ENCODE measurements at regions not wholly inside any gene's neighbourhood (a gene's known extent, or its start where the extent isn't known, plus 50 kb on each side); places are given as distances from the start of the nearest gene placed in this dataset.

DNA sequence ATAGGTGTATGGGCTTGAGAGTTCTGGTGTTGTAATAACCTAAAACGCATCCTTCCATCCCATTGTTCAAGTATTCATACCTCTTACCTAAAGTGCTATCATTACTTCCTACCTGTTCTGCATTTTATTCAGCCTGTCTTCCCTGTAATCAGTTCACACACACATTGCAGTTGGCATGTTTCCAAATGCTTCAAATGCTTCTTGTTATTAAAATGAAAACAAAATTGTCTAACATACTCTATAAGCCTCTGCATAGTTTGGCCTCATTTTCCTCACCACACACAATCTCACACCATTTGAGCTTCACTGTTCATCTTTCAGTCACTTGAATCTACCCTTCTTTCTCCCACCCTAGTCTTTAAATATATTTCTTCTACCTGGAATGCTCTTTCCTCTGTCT is 1178.2 kb upstream of the NRXN1 start:
- TF ChIP-seq, protein P1, sequence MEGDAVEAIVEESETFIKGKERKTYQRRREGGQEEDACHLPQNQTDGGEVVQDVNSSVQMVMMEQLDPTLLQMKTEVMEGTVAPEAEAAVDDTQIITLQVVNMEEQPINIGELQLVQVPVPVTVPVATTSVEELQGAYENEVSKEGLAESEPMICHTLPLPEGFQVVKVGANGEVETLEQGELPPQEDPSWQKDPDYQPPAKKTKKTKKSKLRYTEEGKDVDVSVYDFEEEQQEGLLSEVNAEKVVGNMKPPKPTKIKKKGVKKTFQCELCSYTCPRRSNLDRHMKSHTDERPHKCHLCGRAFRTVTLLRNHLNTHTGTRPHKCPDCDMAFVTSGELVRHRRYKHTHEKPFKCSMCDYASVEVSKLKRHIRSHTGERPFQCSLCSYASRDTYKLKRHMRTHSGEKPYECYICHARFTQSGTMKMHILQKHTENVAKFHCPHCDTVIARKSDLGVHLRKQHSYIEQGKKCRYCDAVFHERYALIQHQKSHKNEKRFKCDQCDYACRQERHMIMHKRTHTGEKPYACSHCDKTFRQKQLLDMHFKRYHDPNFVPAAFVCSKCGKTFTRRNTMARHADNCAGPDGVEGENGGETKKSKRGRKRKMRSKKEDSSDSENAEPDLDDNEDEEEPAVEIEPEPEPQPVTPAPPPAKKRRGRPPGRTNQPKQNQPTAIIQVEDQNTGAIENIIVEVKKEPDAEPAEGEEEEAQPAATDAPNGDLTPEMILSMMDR (IDR thresholded peaks at IDR 0.05 in 2 of 3, conservative IDR thresholded peaks at IDR 0.05 in 1 of 3; ENCODE audit: control insufficient read depth in 2 of 3, extremely low read depth in 1 of 3, insufficient read depth in 1 of 3, low read depth in 3 of 3, low read length in 3 of 3), result no peak
- no peak for TF ChIP-seq JUNB (IDR thresholded peaks at IDR 0.05)
- TF ChIP-seq, protein P2, sequence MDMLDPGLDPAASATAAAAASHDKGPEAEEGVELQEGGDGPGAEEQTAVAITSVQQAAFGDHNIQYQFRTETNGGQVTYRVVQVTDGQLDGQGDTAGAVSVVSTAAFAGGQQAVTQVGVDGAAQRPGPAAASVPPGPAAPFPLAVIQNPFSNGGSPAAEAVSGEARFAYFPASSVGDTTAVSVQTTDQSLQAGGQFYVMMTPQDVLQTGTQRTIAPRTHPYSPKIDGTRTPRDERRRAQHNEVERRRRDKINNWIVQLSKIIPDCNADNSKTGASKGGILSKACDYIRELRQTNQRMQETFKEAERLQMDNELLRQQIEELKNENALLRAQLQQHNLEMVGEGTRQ (IDR thresholded peaks at IDR 0.05; ENCODE audit: borderline replicate concordance, low read depth, low read length), result no peak
- no peak for TF ChIP-seq SP1 (IDR thresholded peaks at IDR 0.05; ENCODE audit: low read depth, low read length)
- no peak for TF ChIP-seq POLR2A (IDR thresholded peaks at IDR 0.05; ENCODE audit: low read depth, low read length)
- no peak for TF ChIP-seq EP300 (IDR thresholded peaks at IDR 0.05; ENCODE audit: borderline replicate concordance in 1 of 2, control insufficient read depth in 1 of 2, low read depth in 2 of 2, low read length in 2 of 2)
